Glutamatergic neuron (in vitro differentiated cells): ENCODE measurements at regions not wholly inside any gene's neighbourhood (a gene's known extent, or its start where the extent isn't known, plus 50 kb on each side); places are given as distances from the start of the nearest gene placed in this dataset.

ENCODE experiments used
- DNase-seq: peaks from one replicate; pipeline ENCODE4 v3.0.0; 2022
- H3K27ac Mint-ChIP-seq: one replicate; pipeline ENCODE4 v1.8.0; 2020; ENCODE audit warnings: mild to moderate bottlenecking, mixed read lengths, inconsistent platforms; ENCODE audit not compliant: unreplicated experiment
- H3K27me3 Mint-ChIP-seq: one replicate; pipeline ENCODE4 v1.8.0; 2020; ENCODE audit warnings: mild to moderate bottlenecking, moderate library complexity, mixed read lengths, inconsistent platforms; ENCODE audit not compliant: unreplicated experiment
- H3K36me3 Mint-ChIP-seq: one replicate; pipeline ENCODE4 v1.8.0; 2020; ENCODE audit warnings: mild to moderate bottlenecking, mixed read lengths, inconsistent platforms; ENCODE audit not compliant: unreplicated experiment
- H3K4me1 Mint-ChIP-seq: one replicate; pipeline ENCODE4 v1.8.0; 2020; ENCODE audit warnings: mild to moderate bottlenecking, low read depth, mixed read lengths, inconsistent platforms; ENCODE audit not compliant: unreplicated experiment
- H3K4me3 Mint-ChIP-seq: one replicate; pipeline ENCODE4 v1.8.0; 2020; ENCODE audit warnings: mild to moderate bottlenecking, mixed read lengths, inconsistent platforms; ENCODE audit not compliant: unreplicated experiment
- H3K9me3 Mint-ChIP-seq: one replicate; pipeline ENCODE4 v1.8.0; 2020; ENCODE audit warnings: mild to moderate bottlenecking, moderate library complexity, mixed read lengths, inconsistent platforms; ENCODE audit not compliant: unreplicated experiment
- TF ChIP-seq, protein P1 (sequence below): fragments of 200-600 bp; sonication (generic); IDR thresholded peaks from one replicate; pipeline ENCODE4 v1.5.0; 2021; ENCODE audit not compliant: partially characterized antibody, unreplicated experiment

DNA sequence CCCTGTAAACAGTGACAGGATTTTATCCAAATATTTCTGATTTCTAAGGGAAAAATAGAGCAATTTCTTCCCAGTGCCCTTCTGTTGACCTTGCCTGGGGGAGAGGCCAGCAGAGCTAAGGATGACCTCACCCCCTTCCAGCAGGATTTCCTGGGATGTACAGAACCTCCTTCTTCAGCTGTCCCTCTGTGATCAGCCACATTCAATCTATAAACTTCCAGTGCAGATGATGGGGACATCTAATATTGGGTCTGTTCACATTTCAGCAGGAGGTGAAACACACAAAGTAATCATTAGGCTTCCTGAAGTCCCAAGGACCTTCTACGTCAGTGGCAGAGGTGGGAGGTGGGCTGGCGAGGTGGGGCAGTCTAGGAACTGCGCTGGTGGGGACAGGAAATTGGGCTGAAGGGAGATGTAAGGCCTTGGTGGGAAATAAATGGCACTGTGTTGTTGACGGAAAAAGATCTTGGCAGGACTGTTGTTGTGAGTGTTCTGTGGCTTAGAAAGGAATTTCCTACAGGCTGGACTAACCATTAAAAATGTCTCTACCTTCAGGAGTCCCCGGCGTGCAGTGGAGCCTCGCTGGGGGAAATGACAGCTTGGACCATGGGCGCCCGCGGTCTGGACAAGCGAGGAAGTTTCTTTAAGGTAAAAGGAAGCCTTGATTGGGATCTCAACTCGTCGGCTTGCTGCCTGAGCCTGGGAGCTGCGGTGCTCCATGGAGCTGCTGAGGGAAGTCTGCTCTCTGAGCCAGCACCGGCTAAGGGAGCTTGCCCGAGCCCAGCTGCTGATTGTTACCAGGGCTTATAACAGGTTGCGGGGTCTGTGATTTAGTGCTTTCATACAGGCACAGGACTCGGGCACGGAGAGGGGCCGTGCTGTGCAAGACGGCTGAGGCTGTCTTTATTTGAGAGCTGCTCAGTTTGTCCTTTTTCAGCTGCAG, 127.9 kb upstream of the NAA20 start:
- peak; percentile 39 for DNase-seq
- Mint-ChIP-seq H3K4me3 (no peak overlapping the region), H3K27me3 (peaks cover 2% of the 10 kb centered on the region), H3K36me3 (peaks cover 6% of the 10 kb centered on the region), H3K4me1 (peaks cover 27% of the 10 kb centered on the region), H3K9me3 (peaks cover 6% of the 10 kb centered on the region), H3K27ac (peak overlapping the region; percentile 92)
- TF ChIP-seq, protein P1, sequence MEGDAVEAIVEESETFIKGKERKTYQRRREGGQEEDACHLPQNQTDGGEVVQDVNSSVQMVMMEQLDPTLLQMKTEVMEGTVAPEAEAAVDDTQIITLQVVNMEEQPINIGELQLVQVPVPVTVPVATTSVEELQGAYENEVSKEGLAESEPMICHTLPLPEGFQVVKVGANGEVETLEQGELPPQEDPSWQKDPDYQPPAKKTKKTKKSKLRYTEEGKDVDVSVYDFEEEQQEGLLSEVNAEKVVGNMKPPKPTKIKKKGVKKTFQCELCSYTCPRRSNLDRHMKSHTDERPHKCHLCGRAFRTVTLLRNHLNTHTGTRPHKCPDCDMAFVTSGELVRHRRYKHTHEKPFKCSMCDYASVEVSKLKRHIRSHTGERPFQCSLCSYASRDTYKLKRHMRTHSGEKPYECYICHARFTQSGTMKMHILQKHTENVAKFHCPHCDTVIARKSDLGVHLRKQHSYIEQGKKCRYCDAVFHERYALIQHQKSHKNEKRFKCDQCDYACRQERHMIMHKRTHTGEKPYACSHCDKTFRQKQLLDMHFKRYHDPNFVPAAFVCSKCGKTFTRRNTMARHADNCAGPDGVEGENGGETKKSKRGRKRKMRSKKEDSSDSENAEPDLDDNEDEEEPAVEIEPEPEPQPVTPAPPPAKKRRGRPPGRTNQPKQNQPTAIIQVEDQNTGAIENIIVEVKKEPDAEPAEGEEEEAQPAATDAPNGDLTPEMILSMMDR, result no peak

DNA sequence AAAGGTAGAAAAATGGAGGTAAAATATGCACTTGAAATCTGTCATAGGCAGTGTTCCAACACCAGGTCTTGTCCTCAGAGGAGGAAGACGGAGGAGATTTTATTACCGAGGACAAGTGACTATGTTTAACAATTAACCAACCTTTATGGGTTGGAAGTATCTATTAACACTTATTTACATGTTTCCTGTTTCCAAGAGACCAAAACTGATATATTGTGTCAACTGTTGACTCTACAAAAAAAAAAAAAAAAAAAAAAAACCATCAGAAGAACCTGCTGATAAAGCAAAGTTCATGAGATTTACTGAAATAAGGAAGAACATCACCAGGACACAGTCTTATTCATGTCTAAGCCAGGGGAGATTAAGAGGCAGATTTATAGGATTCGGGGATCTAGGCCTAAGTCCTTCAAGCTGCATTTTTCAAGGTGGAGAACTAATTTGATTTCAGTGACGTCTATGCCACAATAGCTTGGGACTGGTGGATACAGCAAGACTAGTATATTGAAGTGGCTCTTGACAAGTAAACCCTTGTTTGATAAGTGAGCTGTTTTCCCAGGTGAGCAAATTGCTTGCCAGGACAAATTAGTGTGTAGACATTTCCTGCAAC, 126.6 kb upstream of the NAA20 start:
- Mint-ChIP-seq H3K9me3 (peaks cover 6% of the 10 kb centered on the region), H3K27me3 (peaks cover 2% of the 10 kb centered on the region), H3K4me1 (peaks cover 25% of the 10 kb centered on the region), H3K4me3 (peak overlapping the region; percentile 4), H3K27ac (peak overlapping the region; percentile 24), H3K36me3 (peaks cover 16% of the 10 kb centered on the region)
- TF ChIP-seq, protein P1, result no peak
- no peak for DNase-seq

DNA sequence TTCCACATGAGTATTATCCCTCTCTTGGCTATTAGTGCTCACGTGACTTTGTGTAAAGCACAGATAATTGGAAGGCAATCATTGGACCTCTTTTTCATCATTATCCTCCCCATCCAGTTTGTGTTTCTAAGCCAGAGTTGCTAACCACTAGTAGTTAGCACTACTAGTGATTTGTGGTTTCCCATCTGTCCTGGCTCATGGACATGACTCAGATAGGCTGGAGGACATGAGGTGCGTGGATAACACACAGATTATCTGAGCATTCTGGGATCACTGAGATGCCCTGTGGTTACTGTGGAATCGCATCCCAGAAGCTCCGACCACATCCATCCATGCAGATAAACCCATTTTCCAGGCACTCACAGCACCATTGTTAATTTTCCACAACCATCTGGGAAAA, 123.8 kb upstream of the NAA20 start:
- Mint-ChIP-seq H3K27ac (no peak overlapping the region), H3K4me3 (no peak overlapping the region), H3K27me3 (peaks cover 2% of the 10 kb centered on the region), H3K9me3 (peaks cover 4% of the 10 kb centered on the region), H3K36me3 (peaks cover 24% of the 10 kb centered on the region), H3K4me1 (peaks cover 18% of the 10 kb centered on the region)
- DNase-seq, result no peak
- TF ChIP-seq, protein P1, result no peak

DNA sequence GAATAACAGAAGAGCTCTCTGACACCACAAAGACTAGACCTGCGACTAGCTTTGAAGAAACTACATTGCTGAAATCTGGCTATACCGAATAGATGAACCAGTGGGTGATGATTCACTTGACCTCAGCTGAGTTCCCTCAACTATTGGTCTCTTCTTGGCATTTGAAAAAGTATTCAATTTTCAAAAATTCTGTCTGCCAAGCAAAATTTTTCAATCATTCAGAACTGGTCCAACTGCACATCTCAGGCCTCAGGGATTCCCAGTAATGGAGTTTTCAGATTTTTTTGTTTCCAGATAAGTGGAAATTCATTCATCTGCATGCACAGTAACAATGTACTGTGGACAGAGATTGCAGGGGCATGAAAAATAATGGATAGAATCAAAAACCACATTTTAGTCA, 121.4 kb upstream of the NAA20 start:
- Mint-ChIP-seq H3K4me1 (no peaks in the 10 kb centered on the region), H3K9me3 (peaks cover 7% of the 10 kb centered on the region), H3K4me3 (no peak overlapping the region), H3K27me3 (peaks cover 2% of the 10 kb centered on the region), H3K36me3 (peaks cover 34% of the 10 kb centered on the region), H3K27ac (no peak overlapping the region)
- TF ChIP-seq, protein P1, result no peak
- DNase-seq, result no peak

DNA sequence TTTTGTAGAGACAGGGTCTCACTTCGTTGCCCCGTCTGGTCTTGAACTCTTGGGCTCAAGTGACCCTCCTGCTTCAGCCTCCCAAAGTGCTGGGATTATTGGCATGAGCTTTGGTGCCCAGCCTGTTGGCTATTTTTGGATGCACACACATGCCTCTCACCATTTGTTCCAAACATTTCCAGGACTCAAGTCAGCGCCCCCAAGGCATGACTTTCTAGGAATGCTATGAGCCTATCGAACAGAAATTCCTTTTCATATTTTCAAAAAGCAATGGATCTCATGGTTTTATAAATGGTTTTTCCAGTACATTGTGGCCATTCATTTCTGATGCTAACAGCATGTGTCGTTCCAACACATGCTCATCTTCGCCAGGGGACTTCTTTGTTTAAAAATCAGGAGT, 119.3 kb upstream of the NAA20 start:
- Mint-ChIP-seq H3K4me3 (no peak overlapping the region), H3K27ac (no peak overlapping the region), H3K36me3 (peaks cover 38% of the 10 kb centered on the region), H3K9me3 (peaks cover 5% of the 10 kb centered on the region), H3K27me3 (no peaks in the 10 kb centered on the region), H3K4me1 (no peaks in the 10 kb centered on the region)
- DNase-seq, result no peak
- TF ChIP-seq, protein P1, result no peak
